Astrocyte of the hippocampus (primary cell): ENCODE measurements at regions not wholly inside any gene's neighbourhood (a gene's known extent, or its start where the extent isn't known, plus 50 kb on each side); places are given as distances from the start of the nearest gene placed in this dataset.

Experiments used
- DNase-seq: peaks from one replicate; pipeline ENCODE4 v3.0.0; 2011; ENCODE audit warnings: low read depth, low spot score

DNA sequence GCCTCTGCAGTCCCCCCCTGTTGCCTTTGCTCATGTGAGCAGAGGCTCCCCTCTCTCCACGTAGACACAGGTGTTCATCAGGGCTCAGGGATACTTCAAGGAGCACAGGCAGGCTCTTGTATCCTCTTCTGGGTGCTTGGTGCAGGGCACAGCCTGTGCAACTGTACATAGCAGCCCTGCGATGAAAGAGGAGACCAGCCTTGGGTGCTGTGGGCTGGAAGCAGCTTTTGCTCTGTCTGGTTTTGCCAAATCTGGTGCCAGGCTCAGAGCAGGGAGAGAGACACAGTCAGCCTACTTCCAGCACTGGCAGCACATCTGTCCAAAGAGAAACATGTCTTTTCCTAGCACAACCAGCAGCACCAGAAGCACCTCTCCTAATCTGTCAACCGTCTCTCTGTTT lies 132.1 kb downstream of the ETS2 start:
- no peak for DNase-seq

DNA sequence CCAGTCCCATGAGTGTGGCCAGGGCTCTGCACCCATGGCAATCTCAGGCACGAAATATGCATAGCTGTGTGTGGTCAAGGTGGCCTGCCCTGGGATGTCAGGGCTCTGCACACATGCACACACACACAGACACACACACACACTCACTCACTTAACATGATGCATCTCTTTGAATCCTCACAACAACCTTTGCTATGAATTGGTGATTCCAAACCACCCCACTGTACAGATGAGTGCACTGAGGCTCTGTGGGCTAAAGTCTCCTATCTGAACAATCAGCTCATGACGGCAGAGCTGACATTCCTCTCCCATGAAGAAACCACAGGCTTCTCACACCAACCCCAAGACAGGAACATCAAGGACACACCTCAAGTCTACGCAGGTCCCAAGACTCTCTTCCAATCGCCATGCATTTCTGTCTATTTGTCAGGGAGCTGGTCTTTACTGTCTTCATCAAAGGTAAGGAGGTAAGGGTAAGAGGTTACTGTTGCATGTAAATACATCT lies 131.6 kb downstream of the ETS2 start:
- DNase-seq = no peak

DNA sequence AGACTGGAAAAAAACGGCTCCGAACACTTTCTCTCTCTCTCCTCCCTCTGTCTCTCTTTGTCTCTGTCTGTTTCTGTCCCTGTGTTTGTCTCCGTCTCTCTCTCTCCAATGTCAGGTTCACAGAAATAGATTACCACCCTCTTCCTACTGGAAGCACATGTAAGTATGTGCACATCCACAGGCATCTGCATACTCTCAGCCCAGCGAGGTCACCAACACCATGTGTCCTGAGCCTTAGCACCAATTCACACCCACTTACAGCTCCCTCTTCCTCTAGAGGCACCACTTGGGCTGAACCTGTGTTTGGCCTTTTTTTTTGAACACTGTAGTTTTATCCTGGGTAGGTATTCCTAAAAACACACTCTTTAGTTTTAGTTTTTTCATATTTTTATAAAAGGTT lies 130.5 kb downstream of the ETS2 start:
- DNase-seq = no peak

DNA sequence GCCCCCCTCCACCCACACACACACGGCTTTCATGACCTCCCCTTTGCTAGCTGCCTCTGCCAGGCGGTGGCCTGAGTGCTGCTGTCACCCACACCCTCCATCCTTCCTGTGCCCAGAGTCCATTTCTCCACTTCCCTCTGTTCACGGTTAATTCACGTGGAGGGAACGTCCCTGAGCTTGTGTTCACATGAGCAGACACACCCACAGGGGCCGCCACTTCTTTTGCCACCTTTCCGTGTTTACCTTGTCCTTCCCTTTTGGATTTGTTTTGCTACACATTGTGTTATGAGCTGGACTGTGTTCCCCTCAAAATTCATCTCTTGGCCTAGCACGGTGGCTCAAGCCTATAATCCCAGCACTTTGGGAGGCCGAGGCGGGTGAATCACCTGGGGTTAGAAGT lies 128.0 kb downstream of the ETS2 start:
- DNase-seq = no peak

DNA sequence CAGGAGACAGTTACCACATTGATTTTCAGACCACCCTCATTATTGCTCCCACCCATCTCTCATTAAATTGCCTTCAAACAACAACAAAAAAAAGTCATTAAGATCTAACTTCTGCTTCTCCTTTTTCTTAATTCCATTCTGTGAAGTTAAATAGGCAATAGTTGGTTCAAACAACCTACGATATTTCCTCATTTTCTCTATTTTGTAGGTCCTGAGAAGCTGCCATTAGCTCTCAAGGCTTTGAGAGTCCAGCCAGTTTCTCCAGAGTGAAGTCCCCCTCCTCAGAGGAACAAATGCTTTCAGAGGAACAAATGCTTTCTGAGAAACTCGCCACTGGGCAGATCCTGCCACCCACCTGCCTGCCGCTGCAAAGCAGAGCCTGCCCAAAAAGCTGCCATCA lies 125.6 kb downstream of the ETS2 start:
- DNase-seq = no peak

DNA sequence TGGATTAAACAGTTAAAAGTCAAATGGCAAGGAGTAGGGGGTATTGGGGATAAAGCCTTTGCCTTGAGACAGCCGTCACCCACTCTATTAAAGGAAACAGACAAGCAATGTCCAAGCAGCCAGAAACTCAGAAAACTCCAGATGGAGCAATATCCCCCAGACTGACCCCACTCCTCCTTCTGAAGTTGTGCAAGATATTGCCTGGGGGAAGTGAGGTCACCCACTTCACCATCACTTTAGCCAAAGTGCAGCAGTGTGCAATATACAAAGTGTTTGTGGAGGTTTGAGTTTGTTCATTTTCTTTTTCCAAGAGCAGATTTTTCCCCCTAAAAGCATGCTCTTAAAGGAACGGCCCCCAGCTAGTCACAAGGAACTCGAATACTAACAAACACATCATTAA lies 125.1 kb downstream of the ETS2 start:
- no peak for DNase-seq

DNA sequence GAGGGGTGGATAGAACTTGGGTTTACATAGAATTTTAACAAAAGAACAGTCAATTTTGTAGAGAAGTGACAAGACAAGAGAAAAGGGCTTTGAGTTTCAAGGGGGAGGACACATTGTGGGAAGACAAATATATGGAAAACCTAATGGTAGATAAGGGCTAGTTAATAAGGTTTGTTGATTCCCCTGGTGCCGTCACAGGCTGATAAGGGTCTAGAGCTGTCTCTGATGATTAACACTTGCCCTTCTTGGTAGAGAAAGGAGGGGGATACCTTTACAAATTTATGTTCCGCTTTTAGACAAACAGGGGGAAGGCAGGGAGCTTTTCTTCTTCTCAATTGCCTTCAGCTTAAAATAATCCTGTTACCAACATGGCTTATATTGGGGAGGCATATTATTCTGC lies 124.3 kb downstream of the ETS2 start:
- DNase-seq = no peak

GRCh38 chr21:38929652-38930051 lies 123.9 kb downstream of the ETS2 start:
- DNase-seq = no peak

GRCh38 chr21:38929142-38929541 lies 123.4 kb downstream of the ETS2 start:
- no peak for DNase-seq

GRCh38 chr21:38927776-38928175 lies 122.0 kb downstream of the ETS2 start:
- no peak for DNase-seq

- DNase-seq = peak; percentile 91
These were observed 120.2 kb downstream of the ETS2 start for GRCh38 chr21:38925923-38926322.

DNA sequence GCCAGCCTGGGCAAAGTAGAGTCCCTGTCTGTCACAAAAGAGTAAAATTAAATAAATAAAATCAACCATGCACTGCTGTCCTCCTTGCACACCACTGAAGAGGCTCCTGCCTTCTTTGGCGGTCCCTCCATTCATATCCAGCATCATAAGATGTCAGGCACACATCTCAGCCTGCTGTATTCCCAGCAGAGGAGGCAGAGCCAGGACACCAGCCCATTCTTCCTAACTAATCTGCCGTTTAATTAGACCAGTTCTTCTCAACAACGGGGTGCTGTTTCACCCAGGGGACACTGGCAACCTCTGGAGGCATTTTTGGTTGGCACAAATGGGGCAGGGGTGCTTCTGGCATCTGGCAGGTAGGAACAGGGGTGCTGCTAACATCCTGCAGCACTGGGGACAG lies 119.7 kb downstream of the ETS2 start:
- no peak for DNase-seq

GRCh38 chr21:38924954-38925353 lies 119.2 kb downstream of the ETS2 start:
- DNase-seq = no peak

DNA sequence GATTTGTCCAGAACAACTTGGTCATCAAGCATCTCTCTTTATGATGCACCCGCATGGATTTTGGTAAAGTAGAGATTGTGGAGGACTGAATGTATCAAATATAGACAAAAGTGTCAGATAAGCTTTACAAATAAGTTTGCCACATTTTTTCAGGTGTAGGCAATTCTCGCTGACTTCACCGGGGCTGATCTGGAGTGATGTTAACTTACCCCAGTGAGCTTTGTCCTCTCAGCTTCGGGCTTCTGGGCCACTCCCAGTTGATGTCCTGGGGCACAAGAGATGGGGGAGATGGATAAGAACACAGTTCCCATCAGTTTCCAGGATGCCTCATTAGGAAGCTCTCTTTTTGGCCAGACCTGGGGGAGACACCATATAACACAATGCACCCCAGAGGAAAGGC lies 117.7 kb downstream of the ETS2 start:
- no peak for DNase-seq

DNA sequence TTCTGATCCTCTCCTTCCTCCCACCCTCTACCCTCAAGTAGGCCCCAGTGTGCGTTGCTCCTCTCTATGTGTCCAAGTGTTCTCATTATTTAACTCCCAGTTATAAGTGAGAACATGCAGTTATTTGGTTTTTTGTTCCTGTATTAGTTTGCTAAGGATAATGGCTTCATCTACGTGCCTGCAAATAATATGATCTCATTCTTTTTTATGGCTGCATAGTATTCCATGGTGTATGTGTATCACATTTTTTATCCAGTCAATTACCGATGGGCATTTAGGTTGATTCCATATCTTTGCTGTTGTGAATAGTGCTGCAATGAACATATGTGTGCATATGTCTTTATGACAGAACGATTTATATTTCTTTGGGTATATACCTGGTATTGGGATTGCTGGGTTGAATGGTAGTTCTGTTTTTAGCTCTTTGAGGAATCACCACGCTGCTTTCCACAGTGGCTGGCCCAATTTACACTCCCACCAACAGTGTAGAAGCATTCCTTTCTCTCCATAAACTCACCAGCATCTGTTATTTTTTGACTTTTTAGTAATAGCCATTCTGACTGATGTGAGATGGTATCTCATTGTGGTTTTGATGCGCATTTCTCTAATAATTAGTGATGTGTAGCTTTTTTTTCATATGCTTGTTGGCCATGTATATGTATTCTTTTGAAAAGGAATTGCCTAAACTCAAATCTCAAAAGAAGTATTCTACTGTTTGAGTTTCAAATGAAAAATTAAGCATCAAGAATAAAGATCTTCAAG lies 116.9 kb downstream of the ETS2 start:
- DNase-seq = no peak

DNA sequence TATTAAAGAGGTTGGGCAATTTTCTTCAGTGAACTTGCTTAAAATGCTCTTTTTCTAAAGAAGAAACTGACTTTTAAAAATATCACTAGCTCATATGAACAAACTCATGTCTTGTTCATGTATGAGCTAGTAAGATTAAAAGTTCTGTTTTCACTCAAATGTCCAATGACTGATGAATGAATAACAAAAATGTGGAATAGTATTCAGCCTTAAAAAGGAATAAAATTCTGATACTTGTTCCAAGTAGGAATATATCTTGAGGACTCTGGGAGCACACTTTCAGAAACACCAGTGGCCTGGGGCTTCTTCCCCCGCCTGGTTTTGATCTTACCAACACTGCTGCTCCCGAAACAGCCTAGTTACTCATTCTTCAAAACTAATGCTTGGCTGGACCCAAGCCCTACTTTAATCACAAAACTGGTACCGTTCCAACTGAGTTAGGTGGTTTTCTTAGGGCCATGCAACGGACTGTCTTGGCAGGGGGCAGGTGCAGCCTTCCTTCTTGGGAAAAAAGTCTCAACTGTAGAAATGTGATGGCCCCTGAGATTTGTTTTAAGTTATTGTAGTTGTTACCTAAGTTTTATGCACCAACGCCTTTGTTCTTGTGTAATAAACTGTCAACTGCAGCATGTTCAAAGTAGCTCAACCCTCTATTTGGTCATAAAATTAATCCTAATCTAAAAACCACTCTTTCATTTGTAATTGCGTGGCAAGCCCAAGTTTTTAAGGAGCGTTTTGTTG lies 116.0 kb downstream of the ETS2 start:
- DNase-seq = peak; percentile 43

- DNase-seq = peak; percentile 69
These were observed 115.1 kb downstream of the ETS2 start for GRCh38 chr21:38920631-38921398.

GRCh38 chr21:38918607-38919346 lies 113.0 kb downstream of the ETS2 start:
- DNase-seq = no peak

DNA sequence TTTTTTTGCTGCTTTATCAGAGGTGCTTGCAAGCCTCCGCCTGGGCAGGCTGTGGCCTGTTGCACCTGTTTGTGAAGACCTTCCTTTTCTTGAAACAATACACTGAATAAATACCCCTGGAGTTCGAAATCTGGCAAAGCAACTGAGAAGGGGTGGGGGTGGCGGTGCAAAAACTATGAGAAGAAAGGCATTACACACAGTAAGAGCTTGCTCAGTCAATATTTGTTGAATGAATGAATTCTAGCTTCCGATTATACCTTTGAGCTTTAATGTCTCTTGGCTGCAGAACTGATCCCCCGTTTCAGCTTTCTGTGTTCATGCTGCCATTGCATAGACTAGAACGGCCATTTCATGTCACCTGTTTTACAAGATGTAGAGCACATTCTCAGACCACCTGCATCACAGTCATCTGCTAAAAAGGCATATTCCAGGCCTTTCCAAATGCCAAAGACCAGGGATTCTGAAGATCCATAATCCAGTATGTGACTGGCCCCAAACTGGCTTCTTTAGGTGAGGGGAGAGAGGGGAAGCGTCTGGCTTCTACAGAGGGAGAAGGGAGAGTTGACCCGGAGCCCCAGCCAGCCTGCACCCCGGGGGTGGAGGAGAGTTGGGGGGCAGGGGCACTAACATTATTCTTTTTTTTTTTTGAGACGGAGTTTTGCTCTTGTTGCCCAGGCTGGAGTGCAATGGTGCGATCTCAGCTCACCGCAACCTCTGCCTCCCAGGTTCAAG lies 111.5 kb downstream of the ETS2 start:
- DNase-seq = no peak

DNA sequence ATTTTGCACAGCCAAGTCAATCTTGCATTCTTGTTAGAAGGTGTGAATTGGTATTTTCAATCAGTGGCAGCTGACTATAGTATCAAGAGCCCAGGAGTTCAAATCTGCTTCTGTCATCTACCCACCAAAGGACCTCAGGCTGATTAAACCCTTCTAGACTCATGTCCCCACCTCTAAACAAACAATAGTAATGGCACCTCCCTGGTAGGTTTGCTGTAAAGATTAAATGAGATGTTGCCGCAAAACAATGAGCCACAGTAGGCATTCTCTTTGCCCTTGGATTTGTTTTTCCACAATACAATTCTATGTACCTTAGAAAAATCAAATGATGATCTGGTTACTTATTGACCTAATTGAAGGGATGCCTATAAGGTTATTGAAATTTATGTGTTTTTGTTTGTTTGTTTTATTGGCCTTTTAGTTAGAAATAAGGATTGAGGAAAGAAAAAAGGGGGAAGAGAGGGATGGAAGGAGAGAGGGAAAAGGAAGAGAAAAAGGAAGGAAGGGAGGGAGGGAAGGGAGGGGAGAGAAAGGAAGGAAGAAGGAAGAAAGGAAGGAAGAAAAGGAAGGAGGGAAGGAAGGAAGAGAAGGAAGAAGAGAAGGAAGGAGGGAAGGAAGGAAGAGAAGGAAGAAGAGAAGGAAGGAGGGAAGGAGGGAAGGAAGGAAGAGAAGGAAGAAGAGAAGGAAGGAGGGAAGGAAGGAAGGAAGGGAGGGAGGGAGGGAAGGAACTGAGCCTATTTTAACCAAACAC lies 110.7 kb downstream of the ETS2 start:
- DNase-seq = no peak
